ENCODE measurements at regions not wholly inside any gene's neighbourhood (a gene's known extent, or its start where the extent isn't known, plus 50 kb on each side); places are given as distances from the start of the nearest gene placed in this dataset.

- CTCF ChIA-PET: no interaction called here
- Mint-ChIP-seq H3K36me3 (peaks cover 5% of the 10 kb centered on the region), H3K9me3 (peaks cover 15% of the 10 kb centered on the region), H3K4me1 (no peaks in the 10 kb centered on the region), H3K27me3 (ENCODE audit: low read depth) (no peaks in the 10 kb centered on the region), H3K4me3 (no peak overlapping the region), H3K27ac (no peak overlapping the region)
- DNase-seq (ENCODE audit: low spot score): no peak
- no peak for ATAC-seq
- POLR2A ChIA-PET: interaction anchor here (0.6 kb wide), 1 partner anchor 10 kb away, joined by 3 read pairs; no protein-coding TSS in a partner anchor
- TF ChIP-seq AR (CRISPR knock-in tag; IDR thresholded peaks at IDR 0.05): no peak
- TF ChIP-seq ZNF121 (CRISPR knock-in tag; IDR thresholded peaks at IDR 0.05): no peak
- no peak for TF ChIP-seq ESRRA (CRISPR knock-in tag; IDR thresholded peaks at IDR 0.05; ENCODE audit: borderline replicate concordance)
- TF ChIP-seq EMX1 (CRISPR knock-in tag; IDR thresholded peaks at IDR 0.05): no peak
- no peak for TF ChIP-seq PRDM15 (CRISPR knock-in tag; IDR thresholded peaks at IDR 0.05)
- no peak for TF ChIP-seq HMGA2 (CRISPR knock-in tag; IDR thresholded peaks at IDR 0.05)
- no peak for TF ChIP-seq RELA (CRISPR knock-in tag; IDR thresholded peaks at IDR 0.05; ENCODE audit: borderline replicate concordance)
Observed at GRCh38 chr5:155229135-155229534, 215.6 kb downstream of the KIF4B start.

- Mint-ChIP-seq H3K9me3 (peaks cover 29% of the 10 kb centered on the region), H3K36me3 (peaks cover 6% of the 10 kb centered on the region; the same call in 1 of the 2 replicates), H3K27me3 (ENCODE audit: low read depth) (no peaks in the 10 kb centered on the region), H3K4me3 (no peak overlapping the region), H3K4me1 (no peaks in the 10 kb centered on the region), H3K27ac (no peak overlapping the region)
- no peak for ATAC-seq
- no peak for TF ChIP-seq HMGXB4 (CRISPR knock-in tag; IDR thresholded peaks at IDR 0.05)
- no peak for TF ChIP-seq MXD4 (CRISPR knock-in tag; IDR thresholded peaks at IDR 0.05; ENCODE audit: borderline replicate concordance)
- TF ChIP-seq GRHL2 (CRISPR knock-in tag; IDR thresholded peaks at IDR 0.05; ENCODE audit: insufficient replicate concordance, severe bottlenecking): no peak
- no peak for TF ChIP-seq NFE2L1 (CRISPR knock-in tag; IDR thresholded peaks at IDR 0.05)
- TF ChIP-seq AFF4 (CRISPR knock-in tag; IDR thresholded peaks at IDR 0.05; ENCODE audit: borderline replicate concordance): no peak
- TF ChIP-seq ERG (CRISPR knock-in tag; IDR thresholded peaks at IDR 0.05): no peak
- TF ChIP-seq ZNF416 (CRISPR knock-in tag; IDR thresholded peaks at IDR 0.05): no peak
- no peak for TF ChIP-seq ZNF512 (CRISPR knock-in tag; IDR thresholded peaks at IDR 0.05; ENCODE audit: borderline replicate concordance)
- TF ChIP-seq IRF1 (CRISPR knock-in tag; IDR thresholded peaks at IDR 0.05): no peak
- TF ChIP-seq NR1H2 (CRISPR knock-in tag; IDR thresholded peaks at IDR 0.05): no peak
- no peak for TF ChIP-seq USF2 (CRISPR knock-in tag; IDR thresholded peaks at IDR 0.05)
- no peak for TF ChIP-seq RELA (CRISPR knock-in tag; IDR thresholded peaks at IDR 0.05; ENCODE audit: borderline replicate concordance)
- DNase-seq (ENCODE audit: low spot score): no peak
- ChIA-PET POLR2A (no interaction called here), CTCF (no interaction called here)
Observed at GRCh38 chr5:155239803-155240202, 226.2 kb downstream of the KIF4B start.
